ENCODE measurements at regions not wholly inside any gene's neighbourhood (a gene's known extent, or its start where the extent isn't known, plus 50 kb on each side); places are given as distances from the start of the nearest gene placed in this dataset.

DNA sequence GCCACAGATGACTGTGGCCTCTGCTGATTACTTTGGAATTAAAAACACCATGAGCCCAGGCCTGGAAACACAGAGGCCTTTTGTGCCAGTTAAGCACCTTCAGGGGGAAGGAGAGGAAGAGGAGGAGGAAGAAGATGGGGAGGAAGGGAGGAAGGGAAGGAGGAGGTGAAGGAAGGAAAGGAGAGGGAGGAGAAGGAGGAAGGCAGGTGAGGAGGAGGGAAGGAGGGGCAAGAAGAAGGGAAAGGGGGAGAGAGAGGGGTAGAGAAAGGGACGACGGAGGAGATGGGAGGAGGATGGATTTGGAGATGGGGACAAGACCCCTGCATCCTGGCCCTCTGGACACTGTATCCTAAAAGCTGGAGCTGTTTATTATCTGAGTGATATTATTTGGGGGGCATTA lies 231.0 kb downstream of the UQCRFS1 start:
- TF ChIP-seq, protein P1, sequence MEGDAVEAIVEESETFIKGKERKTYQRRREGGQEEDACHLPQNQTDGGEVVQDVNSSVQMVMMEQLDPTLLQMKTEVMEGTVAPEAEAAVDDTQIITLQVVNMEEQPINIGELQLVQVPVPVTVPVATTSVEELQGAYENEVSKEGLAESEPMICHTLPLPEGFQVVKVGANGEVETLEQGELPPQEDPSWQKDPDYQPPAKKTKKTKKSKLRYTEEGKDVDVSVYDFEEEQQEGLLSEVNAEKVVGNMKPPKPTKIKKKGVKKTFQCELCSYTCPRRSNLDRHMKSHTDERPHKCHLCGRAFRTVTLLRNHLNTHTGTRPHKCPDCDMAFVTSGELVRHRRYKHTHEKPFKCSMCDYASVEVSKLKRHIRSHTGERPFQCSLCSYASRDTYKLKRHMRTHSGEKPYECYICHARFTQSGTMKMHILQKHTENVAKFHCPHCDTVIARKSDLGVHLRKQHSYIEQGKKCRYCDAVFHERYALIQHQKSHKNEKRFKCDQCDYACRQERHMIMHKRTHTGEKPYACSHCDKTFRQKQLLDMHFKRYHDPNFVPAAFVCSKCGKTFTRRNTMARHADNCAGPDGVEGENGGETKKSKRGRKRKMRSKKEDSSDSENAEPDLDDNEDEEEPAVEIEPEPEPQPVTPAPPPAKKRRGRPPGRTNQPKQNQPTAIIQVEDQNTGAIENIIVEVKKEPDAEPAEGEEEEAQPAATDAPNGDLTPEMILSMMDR (conservative IDR thresholded peaks at IDR 0.05), result no peak
- no peak for TF ChIP-seq EZH2 (IDR thresholded peaks at IDR 0.05; ENCODE audit: low read depth)

Measured in PC-9 (cell line).